Ishikawa (cell line): ENCODE measurements at regions not wholly inside any gene's neighbourhood (a gene's known extent, or its start where the extent isn't known, plus 50 kb on each side); places are given as distances from the start of the nearest gene placed in this dataset.

Source experiments
- CEBPB ChIP-seq: IDR thresholded peaks from 2 replicates; pipeline ENCODE4 v1.6.1; 2012
- CREB1 ChIP-seq: IDR thresholded peaks from 2 replicates; pipeline ENCODE4 v1.6.1; 2012; ENCODE audit warnings: low read depth
- EGR1 ChIP-seq: IDR thresholded peaks from 2 replicates; pipeline ENCODE4 v1.6.1; 2012
- EP300 ChIP-seq: IDR thresholded peaks from 2 replicates; pipeline ENCODE4 v1.6.1; 2012; ENCODE audit warnings: borderline replicate concordance
- FOXM1 ChIP-seq: IDR thresholded peaks from 2 replicates; pipeline ENCODE4 v1.6.1; 2012; ENCODE audit warnings: low read depth, borderline replicate concordance
- MAX ChIP-seq: IDR thresholded peaks from 2 replicates; pipeline ENCODE4 v1.6.1; 2012
- NFIC ChIP-seq: IDR thresholded peaks from 2 replicates; pipeline ENCODE4 v1.6.1; 2012
- RAD21 ChIP-seq: IDR thresholded peaks from 2 replicates; pipeline ENCODE4 v1.6.1; 2012; ENCODE audit warnings: low read depth
- REST ChIP-seq: IDR thresholded peaks from 2 replicates; pipeline ENCODE4 v1.6.1; 2012; ENCODE audit warnings: low read depth, mild to moderate bottlenecking
- TAF1 ChIP-seq: IDR thresholded peaks from 2 replicates; pipeline ENCODE4 v1.6.1; 2012; ENCODE audit warnings: low read depth, mild to moderate bottlenecking
- TCF12 ChIP-seq: IDR thresholded peaks from 2 replicates; pipeline ENCODE4 v1.6.1; 2012; ENCODE audit warnings: low read depth
- TEAD4 ChIP-seq: IDR thresholded peaks from 2 replicates; pipeline ENCODE4 v1.6.1; 2012
- USF1 ChIP-seq: IDR thresholded peaks from 2 replicates; pipeline ENCODE4 v1.6.1; 2012
- YY1 ChIP-seq: IDR thresholded peaks from 2 replicates; pipeline ENCODE4 v1.6.1; 2012; ENCODE audit warnings: low read depth
- ZBTB7A ChIP-seq: IDR thresholded peaks from 2 replicates; pipeline ENCODE4 v1.6.1; 2012; ENCODE audit warnings: low read depth

- TF ChIP-seq TEAD4 (no peak), NFIC (no peak), EGR1 (no peak), TAF1 (no peak), REST (no peak), TCF12 (no peak), USF1 (no peak), YY1 (no peak), CREB1 (no peak), FOXM1 (no peak), CEBPB (no peak), RAD21 (no peak), MAX (no peak), ZBTB7A (no peak), EP300 (no peak)
Observed at GRCh38 chrX:155715141-155715540, 102.4 kb upstream of the TMLHE start.

- TF ChIP-seq EGR1 (no peak), CREB1 (no peak), ZBTB7A (no peak), CEBPB (no peak), TAF1 (no peak), EP300 (no peak), MAX (no peak), RAD21 (no peak), TEAD4 (no peak), YY1 (no peak), FOXM1 (no peak), NFIC (no peak), TCF12 (no peak), REST (no peak), USF1 (no peak)
Observed at GRCh38 chrX:155695419-155695818, 82.7 kb upstream of the TMLHE start.

- TF ChIP-seq YY1 (no peak), TEAD4 (no peak), ZBTB7A (no peak), EP300 (no peak), TCF12 (no peak), EGR1 (no peak), FOXM1 (no peak), NFIC (no peak), CEBPB (no peak), MAX (no peak), TAF1 (no peak), REST (no peak), CREB1 (no peak), USF1 (no peak), RAD21 (no peak)
Observed at GRCh38 chrX:155694649-155695048, 81.9 kb upstream of the TMLHE start.

GRCh38 chrX:155682834-155683233, 70.1 kb upstream of the TMLHE start:
- TF ChIP-seq USF1, result no peak
